RPMI7951 (cell line): ENCODE measurements at regions not wholly inside any gene's neighbourhood (a gene's known extent, or its start where the extent isn't known, plus 50 kb on each side); places are given as distances from the start of the nearest gene placed in this dataset.

Experiments
- DNase-seq: peaks from one replicate; pipeline ENCODE4 v3.0.0-alpha.2; 2012; ENCODE audit warnings: low read depth

- no peak for DNase-seq
Measured at GRCh38 chr21:45338311-45339017, 50.8 kb upstream of the POFUT2 start.

GRCh38 chr21:45339421-45340402 lies 52.0 kb upstream of the POFUT2 start:
- no peak for DNase-seq

GRCh38 chr21:45340515-45340914 lies 52.8 kb upstream of the POFUT2 start:
- DNase-seq = no peak

- DNase-seq = no peak
Measured at GRCh38 chr21:45341261-45341660, 53.6 kb upstream of the POFUT2 start.

- no peak for DNase-seq
Measured at GRCh38 chr21:45341779-45342178, 54.1 kb upstream of the POFUT2 start.

GRCh38 chr21:45343891-45344290 lies 56.2 kb upstream of the POFUT2 start:
- no peak for DNase-seq

- DNase-seq = no peak
Measured at GRCh38 chr21:45344576-45344975, 56.9 kb upstream of the POFUT2 start.

GRCh38 chr21:45347048-45347711 lies 57.8 kb upstream of the COL18A1 start:
- DNase-seq = no peak

- DNase-seq = no peak
Measured at GRCh38 chr21:45347712-45348499, 57.1 kb upstream of the COL18A1 start.

- DNase-seq = no peak
Measured at GRCh38 chr21:45348591-45349327, 56.2 kb upstream of the COL18A1 start.

- no peak for DNase-seq
Measured at GRCh38 chr21:45350206-45350854, 54.6 kb upstream of the COL18A1 start.

- no peak for DNase-seq
Measured at GRCh38 chr21:45351061-45351460, 53.9 kb upstream of the COL18A1 start.

- peak; percentile 73 for DNase-seq
Measured at GRCh38 chr21:45351526-45352275, 53.3 kb upstream of the COL18A1 start.

- DNase-seq = no peak
Measured at GRCh38 chr21:45352621-45353139, 52.3 kb upstream of the COL18A1 start.

GRCh38 chr21:45353200-45353599 lies 51.8 kb upstream of the COL18A1 start:
- DNase-seq = peak; percentile 44

GRCh38 chr21:45354970-45355369 lies 50.0 kb upstream of the COL18A1 start:
- no peak for DNase-seq
